HepG2 (cell line): ENCODE measurements at regions not wholly inside any gene's neighbourhood (a gene's known extent, or its start where the extent isn't known, plus 50 kb on each side); places are given as distances from the start of the nearest gene placed in this dataset.
A peak's percentile ranks its signal among the peaks of the same experiment; 100 is the strongest.

ENCODE experiments used
- ARNTL ChIP-seq: sonication (generic); formaldehyde crosslinking; IDR thresholded peaks from 2 replicates; pipeline ENCODE4 v1.4.0; 2020; ENCODE audit warnings: mild to moderate bottlenecking, missing genetic modification reagents
- ATF7-NPFF ChIP-seq: sonication (generic); formaldehyde crosslinking; IDR thresholded peaks from 2 replicates; pipeline ENCODE4 v1.8.1; 2023; ENCODE audit warnings: mild to moderate bottlenecking, low read depth, missing genetic modification reagents, moderate library complexity
- CBX1 ChIP-seq: IDR thresholded peaks from one replicate; pipeline ENCODE4 v1.6.1; 2016; ENCODE audit warnings: antibody characterized with exemption, low read depth
- CREB1 ChIP-seq, 2 experiments: fragments of 450-650 bp in 1 of 2; IDR thresholded peaks; 2 replicates each; pipeline ENCODE4 v1.6.1; 2016 to 2017; ENCODE audit warnings: control low read depth in 1 of 2, mild to moderate bottlenecking in 1 of 2, missing compliant biosample characterization in 1 of 2, missing genetic modification characterization in 1 of 2
- DBP ChIP-seq: sonication (generic); formaldehyde crosslinking; IDR thresholded peaks from 2 replicates; pipeline ENCODE4 v1.4.0; 2020; ENCODE audit warnings: missing genetic modification reagents; ENCODE audit errors: not compliant biosample characterization
- HNRNPLL ChIP-seq: fragments of 200-400 bp; formaldehyde crosslinking; IDR thresholded peaks from 2 replicates; pipeline ENCODE4 v1.6.1; 2017; ENCODE audit warnings: mild to moderate bottlenecking, low read depth, low read length; ENCODE audit not compliant: poor library complexity, severe bottlenecking
- HOXD1 ChIP-seq: sonication (generic); formaldehyde crosslinking; IDR thresholded peaks from 2 replicates; pipeline ENCODE4 v1.5.0; 2020; ENCODE audit warnings: missing genetic modification reagents
- ISX ChIP-seq: sonication (generic); formaldehyde crosslinking; conservative IDR thresholded peaks from 2 replicates; pipeline ENCODE4 v1.5.0; 2020; ENCODE audit warnings: missing genetic modification reagents
- MXD4 ChIP-seq: IDR thresholded peaks from 2 replicates; pipeline ENCODE4 v1.6.1; 2016; ENCODE audit warnings: mild to moderate bottlenecking, missing biosample characterization, missing genetic modification reagents
- NFE2L1 ChIP-seq: sonication (generic); formaldehyde crosslinking; IDR thresholded peaks from 2 replicates; pipeline ENCODE4 v1.4.0; 2020; ENCODE audit warnings: missing genetic modification reagents, mild to moderate bottlenecking, borderline replicate concordance
- NR2F6 ChIP-seq, 2 experiments: IDR thresholded peaks; 2 replicates each; pipeline ENCODE4 v1.6.1; 2016; ENCODE audit warnings: antibody characterized with exemption in 1 of 2, mild to moderate bottlenecking in 1 of 2
- PAXIP1 ChIP-seq: sonication (generic); formaldehyde crosslinking; conservative IDR thresholded peaks from 2 replicates; pipeline ENCODE4 v1.4.0; 2020; ENCODE audit warnings: mild to moderate bottlenecking, missing genetic modification reagents, moderate library complexity
- RBM22 ChIP-seq: fragments of 200-400 bp; formaldehyde crosslinking; optimal IDR thresholded peaks from 2 replicates; pipeline ENCODE3; 2017; ENCODE audit warnings: mild to moderate bottlenecking, low read length, moderate library complexity
- REL ChIP-seq: sonication (generic); formaldehyde crosslinking; conservative IDR thresholded peaks from 2 replicates; pipeline ENCODE4 v1.8.0; 2022; ENCODE audit warnings: mild to moderate bottlenecking, missing genetic modification reagents, moderate library complexity
- SNAPC2 ChIP-seq: sonication (generic); formaldehyde crosslinking; IDR thresholded peaks from 2 replicates; pipeline ENCODE4 v1.8.1; 2022; ENCODE audit warnings: mild to moderate bottlenecking, missing genetic modification reagents
- U2AF2 ChIP-seq: fragments of 200-400 bp; formaldehyde crosslinking; IDR thresholded peaks from 2 replicates; pipeline ENCODE4 v1.6.1; 2017; ENCODE audit warnings: low read depth, mild to moderate bottlenecking, low read length
- ZBTB7B ChIP-seq: sonication (generic); formaldehyde crosslinking; IDR thresholded peaks from 2 replicates; pipeline ENCODE4 v1.4.0; 2020; ENCODE audit warnings: missing genetic modification reagents
- ZNF275 ChIP-seq: sonication (generic); formaldehyde crosslinking; IDR thresholded peaks from 2 replicates; pipeline ENCODE4 v1.8.0; 2022; ENCODE audit warnings: missing genetic modification reagents, mild to moderate bottlenecking, inconsistent platforms, borderline replicate concordance
- ZNF282 ChIP-seq: fragments of 450-650 bp; IDR thresholded peaks from 2 replicates; pipeline ENCODE4 v1.6.1; 2018; ENCODE audit not compliant: partially characterized antibody
- ZNF329 ChIP-seq: sonication (generic); formaldehyde crosslinking; IDR thresholded peaks from 2 replicates; pipeline ENCODE4 v1.9.0; 2021; ENCODE audit warnings: low read depth, mild to moderate bottlenecking, missing genetic modification reagents
- ZNF564 ChIP-seq: sonication (generic); formaldehyde crosslinking; IDR thresholded peaks from 2 replicates; pipeline ENCODE4 v1.8.1; 2023; ENCODE audit warnings: mild to moderate bottlenecking, missing genetic modification reagents
- ZNF614 ChIP-seq: IDR thresholded peaks from 2 replicates; pipeline ENCODE4 v1.6.1; 2018; ENCODE audit warnings: missing biosample characterization, missing genetic modification reagents, inconsistent platforms, borderline replicate concordance
- ZNF674 ChIP-seq: sonication (generic); formaldehyde crosslinking; IDR thresholded peaks from 2 replicates; pipeline ENCODE4 v1.5.0; 2020; ENCODE audit warnings: low read depth, mild to moderate bottlenecking, missing genetic modification reagents
- ZNF83 ChIP-seq: sonication (generic); formaldehyde crosslinking; IDR thresholded peaks from 2 replicates; pipeline ENCODE4 v1.4.0; 2020; ENCODE audit warnings: missing genetic modification reagents, mild to moderate bottlenecking, borderline replicate concordance
- ZNF891 ChIP-seq: sonication (generic); formaldehyde crosslinking; IDR thresholded peaks from 2 replicates; pipeline ENCODE4 v1.5.0; 2020; ENCODE audit warnings: mild to moderate bottlenecking, missing genetic modification reagents

GRCh38 chr9:88076286-88077070, 61.8 kb downstream of the SPATA31C2 start (continued):
- no peak for TF ChIP-seq ZNF674
- TF ChIP-seq ZNF83 (CRISPR knock-in tag) = no peak
- no peak for TF ChIP-seq ZNF564 (CRISPR knock-in tag)
- TF ChIP-seq ISX (CRISPR knock-in tag) = no peak
- TF ChIP-seq U2AF2 = no peak
- TF ChIP-seq CBX1 = no peak
- TF ChIP-seq ZNF329 (CRISPR knock-in tag) = no peak
- no peak for TF ChIP-seq ZNF891
- TF ChIP-seq ZBTB7B (CRISPR knock-in tag) = 0 out of 2 replicates have a peak, but pooled peaks have one; percentile 17
- TF ChIP-seq ZNF275 (CRISPR knock-in tag) = no peak
- TF ChIP-seq PAXIP1 (CRISPR knock-in tag) = no peak
- 0 out of 2 replicates have a peak, but pooled peaks have one; percentile 26 for TF ChIP-seq ATF7-NPFF (CRISPR knock-in tag)
- TF ChIP-seq MXD4 (CRISPR knock-in tag) = no peak
- TF ChIP-seq ZNF614 (CRISPR knock-in tag) = no peak
- no peak for TF ChIP-seq HOXD1 (CRISPR knock-in tag)
- TF ChIP-seq REL (CRISPR knock-in tag) = no peak
- peak; percentile 17; the same call in 1 of the 2 replicates for TF ChIP-seq CREB1 (IDR thresholded peaks at IDR 0.05)
- TF ChIP-seq CREB1 (CRISPR knock-in tag; IDR thresholded peaks at IDR 0.05) = no peak
- no peak for TF ChIP-seq ZNF282
- TF ChIP-seq RBM22 = no peak
- TF ChIP-seq NR2F6 (IDR thresholded peaks at IDR 0.05) = peak; percentile 43; the same call in 1 of the 2 replicates
- TF ChIP-seq NR2F6 (CRISPR knock-in tag; IDR thresholded peaks at IDR 0.05) = 0 out of 2 replicates have a peak, but pooled peaks have one; percentile 14
- TF ChIP-seq DBP (CRISPR knock-in tag) = no peak
- no peak for TF ChIP-seq NFE2L1 (CRISPR knock-in tag)
- peak; percentile 47 for TF ChIP-seq HNRNPLL
- TF ChIP-seq ARNTL (CRISPR knock-in tag) = no peak
- no peak for TF ChIP-seq SNAPC2 (CRISPR knock-in tag)
